HG03469 (cell line): ENCODE measurements at regions not wholly inside any gene's neighbourhood (a gene's known extent, or its start where the extent isn't known, plus 50 kb on each side); places are given as distances from the start of the nearest gene placed in this dataset.
A peak's percentile ranks its signal among the peaks of the same experiment; 100 is the strongest.
"Not testable (repeated sequence)": the region's sequence is repeated elsewhere in the genome, so short reads cannot be mapped to it uniquely, and the experiment has no call there.

Source experiments
- ATAC-seq: cut with Tn5 transposase; IDR thresholded peaks from one replicate; pipeline ENCODE4 v1.9.1; 2021; ENCODE audit warnings: mild to moderate bottlenecking, moderate library complexity, moderate number of reproducible peaks; ENCODE audit not compliant: unreplicated experiment

DNA sequence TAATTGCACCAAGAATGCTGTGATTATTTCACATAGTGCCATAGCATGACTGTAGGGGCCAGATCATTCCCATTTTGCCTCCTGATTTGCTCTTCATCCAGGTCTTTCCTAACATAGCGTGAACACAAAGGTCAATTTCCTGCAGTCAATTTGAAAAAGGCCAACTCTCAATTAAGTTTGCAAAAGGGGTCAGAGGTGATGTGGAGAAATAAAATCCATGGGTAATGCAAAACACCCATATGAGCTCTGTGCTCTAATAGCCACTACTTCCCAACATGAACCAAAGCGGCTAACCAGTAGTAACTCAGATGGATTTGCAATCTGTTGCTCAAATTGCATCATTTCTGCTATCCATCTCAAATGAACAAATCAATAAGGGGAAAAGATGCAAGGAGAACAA, 275.5 kb upstream of the SOX9 start:
- ATAC-seq = no peak

DNA sequence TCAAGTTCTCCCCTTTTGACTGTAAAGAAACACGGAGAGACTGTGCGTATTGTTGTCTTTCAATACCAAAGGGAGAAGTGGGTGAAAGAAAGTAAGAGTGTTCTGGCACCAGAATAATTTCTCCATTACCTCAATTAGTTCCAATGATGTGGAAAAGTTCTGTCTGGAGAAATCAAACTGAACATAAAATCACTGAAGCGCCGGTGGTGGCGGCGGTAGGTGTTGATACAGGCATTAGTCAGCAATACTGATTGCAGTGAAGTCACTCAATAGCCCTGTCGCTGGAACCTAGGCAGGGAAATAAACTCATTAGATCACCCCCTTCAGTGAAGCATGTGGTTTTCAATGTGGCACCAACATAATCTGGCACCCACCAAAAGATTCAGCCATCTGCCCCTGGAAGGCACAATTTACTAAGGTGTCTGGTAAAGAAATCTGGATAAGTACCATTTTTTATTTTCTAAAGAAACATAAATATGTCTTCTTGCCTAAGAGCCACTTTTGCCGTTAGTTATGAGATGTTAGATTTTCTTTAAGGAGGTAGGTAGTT, 274.2 kb upstream of the SOX9 start:
- ATAC-seq = no peak

DNA sequence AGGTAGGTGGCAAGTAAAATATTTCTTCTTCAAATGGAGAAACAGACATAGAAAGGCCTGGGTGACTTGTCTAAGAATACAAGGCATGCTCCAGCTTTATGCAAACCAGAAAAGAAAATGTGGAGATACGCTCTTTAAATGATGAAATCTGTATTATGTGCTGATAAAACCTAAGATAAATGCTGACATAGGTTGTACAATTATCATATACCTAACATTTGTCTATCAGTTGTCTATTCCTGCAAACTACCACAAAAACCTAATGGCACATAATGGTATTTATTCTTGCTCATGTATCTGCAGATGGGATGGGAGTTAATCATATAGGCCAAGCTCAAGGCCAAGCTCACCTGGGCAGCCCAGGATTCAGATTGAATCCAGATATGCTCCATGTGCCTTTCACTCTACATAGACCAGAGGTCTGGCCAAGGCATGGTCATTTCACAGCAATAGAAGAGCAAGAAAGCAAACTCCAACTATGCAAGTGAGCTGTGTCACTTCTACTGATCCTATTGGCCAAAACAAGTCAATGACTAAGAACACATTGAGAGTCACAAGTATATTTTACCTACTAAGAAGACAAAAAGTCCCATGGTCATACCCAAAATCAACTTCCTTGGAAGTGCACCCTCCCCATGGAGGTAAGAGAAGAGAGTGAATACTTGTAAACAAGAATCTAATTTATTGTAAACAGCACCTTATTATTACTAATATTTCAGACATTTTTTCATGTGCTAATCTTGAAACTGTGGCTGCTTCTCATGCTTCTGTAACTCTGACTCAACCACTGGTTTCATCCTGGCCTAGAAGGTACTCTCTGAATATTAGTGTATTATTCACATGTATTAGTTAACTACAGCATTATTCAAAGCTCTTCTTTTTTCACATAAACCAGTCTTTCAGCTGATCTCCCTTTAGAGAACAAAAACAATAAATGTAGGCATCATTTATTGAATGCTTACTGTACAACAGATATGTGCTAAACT, 270.7 kb upstream of the SOX9 start:
- ATAC-seq = peak; percentile 57

DNA sequence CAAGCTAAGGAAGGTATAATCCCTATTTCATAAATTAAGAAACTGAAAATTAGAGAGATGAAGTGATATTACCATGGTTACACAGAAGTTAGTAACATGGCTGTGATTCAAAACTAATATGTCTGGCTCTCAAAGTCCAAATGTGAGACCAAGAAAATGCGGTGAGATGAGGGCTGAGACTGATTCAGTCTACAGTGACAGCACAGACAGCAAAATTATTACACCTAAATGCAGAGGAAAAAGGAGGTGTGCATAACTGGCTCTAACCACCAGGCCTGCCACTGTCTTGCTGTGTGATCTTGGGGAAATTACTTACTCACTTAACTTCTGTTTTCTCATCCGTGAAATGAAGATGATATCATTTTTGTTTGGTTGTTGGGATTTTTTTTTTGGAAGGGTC, 270.0 kb upstream of the SOX9 start:
- ATAC-seq = no peak

DNA sequence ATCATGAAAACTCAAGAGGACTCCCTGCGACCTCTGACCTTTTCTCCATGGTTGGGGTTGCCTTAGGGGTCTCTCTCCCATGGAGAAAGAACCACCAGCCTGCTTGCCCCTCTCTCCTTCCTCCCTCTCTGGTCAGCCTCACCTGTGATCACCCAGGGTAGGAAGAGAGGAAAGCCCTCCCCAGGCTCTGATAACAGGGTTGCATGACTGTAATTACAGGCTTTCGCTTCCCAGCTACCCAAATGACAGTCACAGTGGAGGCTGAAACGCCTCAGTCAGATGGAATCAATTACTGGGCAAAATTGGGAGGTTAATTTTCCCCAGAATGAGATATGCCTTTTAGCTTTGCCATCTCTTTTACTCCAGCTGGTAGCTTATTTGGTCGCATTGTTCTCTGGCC, 265.8 kb upstream of the SOX9 start:
- no peak for ATAC-seq

DNA sequence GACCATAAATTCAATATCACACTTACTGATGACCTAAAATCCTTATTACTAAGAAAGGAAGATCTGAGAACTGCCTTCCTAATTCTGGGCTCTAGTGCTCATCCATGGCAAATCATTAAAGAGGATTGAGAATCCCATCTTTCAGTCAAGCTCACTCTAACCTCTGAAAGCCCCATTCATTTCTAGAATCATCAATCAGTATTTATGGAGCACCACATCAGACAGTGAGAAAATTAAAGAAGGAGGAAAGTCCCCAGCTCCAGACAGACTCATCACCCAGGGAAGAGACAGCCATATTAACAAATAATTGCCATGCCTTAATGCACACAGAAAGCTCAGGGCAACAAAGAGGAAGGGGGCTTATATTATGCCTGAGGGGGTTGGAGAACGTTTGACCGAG, 256.1 kb upstream of the SOX9 start:
- no peak for ATAC-seq

DNA sequence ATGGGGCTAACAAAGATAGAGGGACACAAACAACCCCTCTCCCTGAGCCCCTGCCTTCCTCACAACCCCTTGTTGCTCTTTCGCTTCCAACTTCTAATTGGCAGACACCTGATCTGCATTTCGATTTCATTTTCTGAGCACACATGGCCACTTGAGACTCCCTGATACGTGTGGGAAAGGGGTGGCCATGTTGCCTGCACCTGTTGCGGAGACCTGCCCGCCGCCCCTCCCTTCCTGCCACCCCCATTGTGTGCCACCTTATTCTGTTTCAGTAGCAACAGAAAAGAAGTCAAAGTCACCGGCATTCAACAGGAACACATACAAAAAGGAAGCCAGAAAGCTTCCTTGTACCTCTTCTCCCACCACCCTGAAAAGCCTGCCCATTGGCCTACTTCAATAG, 254.7 kb upstream of the SOX9 start:
- ATAC-seq = no peak

DNA sequence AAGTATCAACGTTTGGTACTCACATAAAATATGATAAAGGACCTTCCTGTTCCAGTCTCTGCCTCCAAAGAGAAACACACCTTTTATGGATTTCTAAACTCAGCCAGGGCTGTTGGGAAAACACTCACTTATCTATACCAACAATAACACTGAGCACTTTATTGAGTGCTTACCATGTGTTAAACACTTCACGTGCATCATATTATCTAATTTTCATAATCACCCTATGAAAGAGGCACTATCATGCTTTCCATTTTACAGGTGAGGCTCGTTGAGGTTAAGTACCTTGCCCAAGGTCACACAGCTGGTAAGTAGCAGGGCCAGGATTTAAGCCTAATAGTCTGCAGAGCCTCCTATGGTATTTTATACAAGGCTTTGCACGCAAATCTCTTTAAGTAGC, 251.5 kb upstream of the SOX9 start:
- no peak for ATAC-seq

DNA sequence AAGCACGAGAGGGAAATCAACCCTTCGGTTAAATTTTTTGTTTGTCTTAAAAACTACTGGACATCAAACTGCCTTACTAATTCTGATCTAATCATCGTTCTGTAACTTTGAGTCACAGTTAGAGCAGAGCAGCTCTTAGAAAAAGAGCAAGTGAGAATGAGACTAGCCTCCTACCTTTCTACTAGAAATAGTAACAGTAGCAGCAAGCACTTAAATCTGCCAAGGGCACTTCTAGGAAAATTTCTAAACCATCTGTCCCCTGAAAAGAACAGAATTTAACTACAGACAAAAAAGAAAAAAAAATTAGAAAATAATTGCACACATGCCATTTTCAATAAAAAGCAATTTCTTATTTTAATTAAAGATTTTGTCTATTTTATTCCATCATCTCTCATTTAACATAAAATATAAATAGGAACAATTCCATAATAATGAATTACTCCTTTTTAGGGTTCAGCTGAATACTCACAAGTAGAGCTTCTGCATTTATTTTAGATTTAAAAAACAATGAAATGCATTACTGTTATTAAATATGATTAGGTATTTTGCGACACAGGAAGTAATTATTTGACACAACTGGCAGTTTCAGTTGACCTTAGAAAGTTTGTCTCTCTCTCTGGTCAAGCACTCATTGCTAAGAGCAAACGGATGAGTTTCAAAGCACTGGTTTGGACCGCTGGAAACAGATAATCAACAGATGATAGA, 250.8 kb upstream of the SOX9 start:
- ATAC-seq = no peak

DNA sequence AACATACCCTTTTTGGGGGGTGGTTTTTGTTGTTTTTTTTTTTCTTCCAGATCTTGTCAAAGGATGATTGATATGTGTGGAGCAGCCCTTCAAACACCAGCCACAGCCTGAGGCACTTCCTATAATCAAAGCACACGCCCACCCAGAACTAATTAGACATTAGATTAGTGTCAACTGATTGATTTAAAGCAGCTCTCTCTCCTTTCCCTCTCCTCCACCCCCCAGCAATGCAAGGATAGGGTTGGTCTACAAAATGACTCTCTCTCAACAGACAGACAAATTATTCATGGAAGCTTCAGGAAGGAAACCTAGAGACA, 250.3 kb upstream of the SOX9 start:
- no peak for ATAC-seq

DNA sequence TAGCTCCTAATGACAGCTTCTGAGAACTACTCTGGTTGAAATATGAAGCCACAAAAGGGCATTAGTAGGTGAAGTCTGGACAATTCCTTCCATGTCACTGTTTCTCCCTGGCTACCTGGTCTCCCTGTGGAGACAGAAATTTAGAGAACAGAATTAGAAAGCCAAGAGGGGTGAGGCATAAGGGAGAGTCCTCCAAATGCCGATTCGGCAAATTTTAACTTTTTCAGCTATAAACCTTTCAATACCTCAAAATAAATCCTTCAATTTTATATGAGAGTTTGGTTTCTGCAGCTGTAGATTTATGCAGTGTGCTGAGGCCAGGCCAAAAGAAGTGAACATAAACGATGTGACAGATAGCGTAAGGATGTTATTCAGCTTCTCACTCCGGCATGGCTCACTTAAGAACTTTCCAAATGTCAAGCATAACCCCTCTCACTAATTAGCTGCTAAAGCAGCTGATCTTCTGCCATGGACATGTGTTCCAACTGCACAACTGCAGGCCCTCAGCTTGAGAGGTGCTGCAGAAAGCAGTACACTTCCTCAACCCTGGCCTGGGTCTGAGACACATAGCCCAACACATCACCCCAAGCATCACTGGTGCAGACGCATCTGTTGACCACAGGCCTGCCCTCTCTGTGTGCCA, 247.9 kb upstream of the SOX9 start:
- ATAC-seq = no peak

DNA sequence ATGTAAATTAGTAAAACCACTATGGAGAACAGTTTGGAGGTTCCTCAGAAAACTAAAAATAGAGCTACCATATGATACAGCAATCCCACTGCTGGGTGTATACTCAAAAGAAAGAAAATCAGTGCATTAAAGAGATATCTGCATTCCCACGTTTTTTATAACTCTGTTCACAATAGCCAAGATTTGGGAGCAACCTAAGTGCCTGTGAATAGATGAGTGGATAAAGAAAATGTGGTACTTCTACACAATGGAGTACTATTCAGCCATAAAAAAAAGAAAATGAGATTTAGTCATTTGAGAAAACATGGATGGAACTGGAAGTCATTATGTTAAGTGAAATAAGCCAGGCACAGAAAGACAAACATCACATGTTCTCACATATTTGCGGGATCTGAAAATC, 246.0 kb upstream of the SOX9 start:
- not testable (repeated sequence) for ATAC-seq

DNA sequence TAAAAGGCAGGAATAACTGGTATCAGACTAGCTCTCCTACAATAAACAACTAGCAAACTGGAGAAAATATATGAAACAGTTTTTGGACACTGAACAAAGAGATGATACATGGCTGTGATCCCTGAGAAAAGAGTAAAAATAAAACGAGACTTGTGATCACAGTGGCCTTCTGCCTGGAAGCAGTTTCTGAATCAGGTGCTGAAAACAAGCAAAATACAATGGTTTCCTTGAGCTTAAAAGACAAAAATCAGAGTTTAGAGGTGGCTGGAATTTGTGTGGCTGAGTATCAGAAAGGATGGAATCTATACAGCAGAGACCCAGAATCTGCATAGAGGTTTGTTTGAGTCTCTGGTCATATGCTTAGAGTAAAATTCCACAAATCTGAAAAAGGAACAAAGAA, 242.5 kb upstream of the SOX9 start:
- no peak for ATAC-seq

DNA sequence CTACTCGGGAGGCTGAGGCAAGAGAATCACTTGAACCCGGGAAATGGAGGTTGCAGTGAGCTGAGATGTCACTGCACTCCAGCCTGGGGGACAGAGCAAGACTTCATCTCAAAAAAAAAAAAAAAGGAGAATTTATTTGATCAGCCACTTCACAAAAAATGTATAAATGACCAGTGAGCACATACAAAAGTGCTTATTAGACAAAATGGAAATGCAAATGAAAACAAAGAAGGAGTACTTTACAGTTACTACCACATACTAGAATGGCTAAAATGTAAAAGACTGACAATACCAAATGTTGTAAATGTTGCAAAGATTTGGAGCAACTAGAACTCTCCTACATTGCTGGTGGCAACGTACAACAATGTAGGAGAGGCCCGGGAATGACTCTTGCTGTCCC, 241.8 kb upstream of the SOX9 start:
- no peak for ATAC-seq

DNA sequence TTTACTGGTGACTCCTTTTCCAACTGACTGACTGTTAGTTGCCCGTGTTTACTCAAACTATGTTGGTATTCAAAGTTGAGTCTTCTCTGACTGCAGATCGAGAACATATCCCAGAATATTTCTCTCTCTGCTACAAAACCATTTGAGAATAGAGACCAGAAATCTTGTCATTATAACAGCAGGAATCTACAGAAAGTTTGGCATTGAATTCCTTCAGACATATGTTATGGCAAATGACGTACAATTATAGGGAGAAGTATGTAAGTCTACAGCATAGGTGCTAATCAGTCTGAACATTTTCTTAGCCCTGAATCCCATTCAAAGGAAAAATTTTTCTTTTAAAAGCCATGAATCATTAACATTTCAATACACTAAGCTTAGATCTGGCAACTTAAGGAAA, 239.8 kb upstream of the SOX9 start:
- no peak for ATAC-seq

DNA sequence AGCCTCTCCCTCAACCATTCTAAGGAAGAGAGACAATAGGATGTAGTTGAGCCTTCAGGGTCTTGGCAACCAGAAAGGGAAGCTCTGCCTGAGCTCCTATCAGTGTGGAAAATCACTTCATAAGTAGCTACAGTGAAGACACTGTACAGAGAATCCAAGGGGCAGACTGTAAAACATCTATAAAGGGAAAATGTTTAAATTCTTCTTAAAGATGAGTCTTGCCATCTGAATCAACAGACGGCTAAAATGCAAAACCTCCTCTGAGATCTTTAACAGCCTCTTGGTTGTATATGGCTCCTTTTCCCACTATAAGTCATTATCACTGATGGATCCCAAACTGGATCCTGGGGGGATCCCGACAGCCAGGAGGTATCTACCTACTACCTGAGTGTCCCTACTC, 239.2 kb upstream of the SOX9 start:
- ATAC-seq = no peak

DNA sequence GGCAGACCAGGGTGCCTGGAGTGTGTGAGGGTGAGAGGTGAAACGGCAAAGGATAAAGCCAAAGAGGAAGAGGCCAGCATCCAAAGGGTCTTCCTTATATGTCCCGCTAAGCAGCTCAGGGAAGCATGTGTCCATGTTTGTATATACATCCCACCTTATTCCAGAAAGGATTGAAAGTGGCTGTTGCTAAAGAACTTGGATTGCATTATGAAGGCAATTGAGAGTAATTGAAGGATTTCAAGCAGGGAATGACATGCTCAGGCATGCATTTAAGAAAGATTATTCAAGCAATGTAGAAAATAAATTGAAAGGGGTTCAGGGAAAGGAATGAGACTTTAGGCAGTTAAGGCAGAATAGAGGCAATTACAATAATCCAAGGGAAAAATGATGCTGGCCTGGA, 237.6 kb upstream of the SOX9 start:
- ATAC-seq = no peak

DNA sequence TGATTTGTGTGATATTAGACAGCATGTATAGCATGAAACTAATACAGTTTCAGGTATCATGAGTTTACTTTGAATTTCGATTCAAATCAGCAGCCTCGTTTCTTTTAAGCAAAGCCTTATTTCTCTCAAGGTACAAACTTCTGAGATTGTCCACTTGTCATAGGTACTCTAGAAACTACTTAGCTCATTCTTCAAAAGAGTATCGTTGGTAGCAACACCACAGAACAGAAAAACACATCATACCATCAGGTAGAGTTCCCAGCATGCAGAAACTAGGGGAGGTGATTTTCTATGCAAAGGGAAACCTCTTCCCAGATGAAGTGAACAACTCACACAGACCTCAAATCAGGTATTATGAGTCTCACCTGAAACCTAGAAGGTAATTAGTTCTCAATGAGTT, 237.0 kb upstream of the SOX9 start:
- ATAC-seq = no peak

DNA sequence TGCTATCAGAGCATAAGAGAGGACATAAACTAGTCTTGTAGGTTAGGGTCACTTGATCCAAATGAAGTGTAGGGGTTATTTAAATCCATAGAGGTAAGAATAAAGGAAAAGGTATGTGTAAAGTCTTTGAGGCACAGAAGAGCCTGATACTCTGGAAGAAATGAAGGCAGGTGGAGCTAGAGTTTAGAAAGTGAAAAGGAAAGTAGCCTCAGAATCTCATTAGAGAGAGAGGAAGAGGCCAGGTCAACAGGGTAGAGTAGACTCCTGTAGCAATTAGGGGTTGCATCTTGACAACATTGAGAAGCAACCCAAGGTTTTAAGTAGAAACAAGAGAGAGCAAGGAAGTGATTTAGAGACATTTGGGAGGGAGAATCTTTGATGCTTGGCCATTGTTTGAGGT, 235.2 kb upstream of the SOX9 start:
- ATAC-seq = no peak

DNA sequence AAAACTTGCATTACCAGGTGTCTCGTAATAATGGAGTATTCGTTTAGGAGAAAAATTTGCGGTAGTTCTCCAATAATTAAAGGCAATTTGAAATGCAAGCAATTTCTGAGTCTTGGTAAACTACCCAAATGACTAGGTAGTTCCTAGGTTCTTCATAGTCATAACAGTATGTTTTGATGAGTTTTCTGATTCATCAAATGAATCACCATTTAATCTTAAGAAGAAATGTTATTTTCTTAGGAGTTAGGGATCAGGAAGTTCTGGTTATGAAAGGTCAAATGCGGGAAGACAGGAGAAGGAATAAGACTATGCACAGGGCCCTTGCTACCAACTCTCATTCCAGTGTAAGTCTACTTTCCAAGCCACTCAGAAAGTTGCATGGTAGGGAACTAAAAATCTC, 221.5 kb upstream of the SOX9 start:
- no peak for ATAC-seq

DNA sequence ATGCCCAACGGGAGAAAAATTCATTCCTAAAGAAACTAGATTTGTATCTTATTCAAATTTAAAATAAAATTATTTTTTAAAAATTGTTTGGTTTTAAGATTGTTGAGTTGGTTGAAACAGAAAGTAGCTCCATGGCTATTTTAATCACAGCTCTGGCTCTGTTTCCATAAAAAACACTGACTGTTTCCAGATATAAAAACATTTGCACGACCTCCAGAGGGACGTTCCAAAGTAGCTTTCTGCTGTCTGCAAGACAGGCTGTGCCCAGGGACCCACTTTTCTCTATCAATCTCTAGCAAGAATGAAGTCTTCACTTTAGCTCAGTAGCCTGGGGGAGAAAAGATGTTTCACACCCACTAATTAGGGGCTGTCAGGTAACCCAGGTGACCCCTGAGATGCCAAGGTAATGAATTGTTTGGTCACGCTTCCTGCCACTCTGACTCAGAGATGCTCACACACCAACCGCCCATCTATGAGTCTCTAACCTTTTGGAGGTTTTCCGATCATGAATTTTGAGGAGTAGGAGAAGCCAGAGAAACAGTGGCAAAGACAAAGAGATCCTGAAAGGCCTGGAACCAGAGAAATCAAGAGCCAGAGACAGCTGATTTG, 220.1 kb upstream of the SOX9 start:
- no peak for ATAC-seq
